Bronchial epithelial cell (primary cell): ENCODE measurements at regions not wholly inside any gene's neighbourhood (a gene's known extent, or its start where the extent isn't known, plus 50 kb on each side); places are given as distances from the start of the nearest gene placed in this dataset.
A peak's percentile ranks its signal among the peaks of the same experiment; 100 is the strongest.

Experiments
- DNase-seq: peaks from one replicate; pipeline ENCODE4 v3.0.0-alpha.2; 2010; ENCODE audit warnings: low read depth
- FAIRE-seq: peaks from 2 replicates; lab custom pipeline; 2011; peaks lifted over from hg19 to GRCh38; lab: Jason Lieb, UNC
- H3K27me3 ChIP-seq: 2 replicates; pipeline ENCODE4 v1.5.1; 2011; ENCODE audit warnings: low read length; ENCODE audit not compliant: control insufficient read depth, insufficient read depth
- H3K36me3 ChIP-seq: 2 replicates; pipeline ENCODE4 v1.5.1; 2011; ENCODE audit warnings: low read length; ENCODE audit not compliant: control insufficient read depth, insufficient read depth
- H3K4me3 ChIP-seq: 2 replicates; pipeline ENCODE4 v1.5.1; 2011; ENCODE audit warnings: mild to moderate bottlenecking, low read depth, low read length, control low read depth
- TF ChIP-seq, protein P1 (sequence below): IDR thresholded peaks from 2 replicates; pipeline ENCODE4 v1.5.1; 2011; ENCODE audit warnings: mild to moderate bottlenecking, moderate library complexity, low read length, control low read depth, inconsistent platforms; ENCODE audit not compliant: insufficient read depth, severe bottlenecking

DNA sequence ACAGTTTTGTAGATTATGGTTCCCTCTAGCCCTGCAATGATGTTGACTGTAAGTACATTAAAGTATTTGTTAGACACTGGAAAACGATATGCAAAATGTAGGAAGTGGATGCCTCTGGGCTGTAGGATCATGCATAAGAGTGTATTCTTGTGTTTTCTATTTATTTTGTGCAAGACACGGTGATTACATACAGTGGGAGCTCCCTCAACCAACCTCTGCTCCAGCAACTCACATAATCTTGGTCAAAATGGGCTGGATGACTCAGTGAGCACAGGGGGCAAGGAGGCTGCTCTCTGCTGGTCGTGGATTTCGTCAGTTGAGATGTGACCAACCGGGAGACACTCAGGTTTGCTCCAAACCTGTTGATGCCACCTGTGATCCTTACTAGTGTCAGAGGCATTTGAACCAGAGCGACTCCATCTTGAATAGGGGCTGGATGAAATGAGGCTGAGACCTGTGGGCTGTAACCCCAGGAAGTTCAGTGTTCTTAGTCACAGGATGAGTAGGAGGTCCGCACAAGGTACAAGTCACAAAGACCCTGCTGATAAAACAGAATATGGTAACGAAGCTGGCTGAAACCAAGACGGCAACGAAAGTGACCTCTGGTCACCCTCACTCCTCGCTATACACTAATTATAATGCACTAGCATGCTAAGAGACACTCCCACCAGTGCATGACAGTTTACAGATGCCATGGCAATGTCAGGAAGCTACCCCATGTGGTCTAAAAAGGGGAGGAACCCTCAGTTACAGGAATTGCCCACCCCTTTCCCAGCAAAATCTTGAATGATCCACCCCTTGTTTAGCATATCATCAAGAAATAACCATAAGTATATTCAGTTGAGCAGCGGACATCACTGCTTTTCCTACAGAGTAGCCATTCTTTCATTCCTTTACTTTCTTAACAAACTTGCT lies 56.4 kb upstream of the FAM20C start:
- DNase-seq (no peak), FAIRE-seq (peak; percentile 76)
- no peaks in the 10 kb centered on the region for H3K36me3 ChIP-seq
- H3K4me3 ChIP-seq: no peak overlapping the region
- H3K27me3 ChIP-seq: peaks cover 2% of the 10 kb centered on the region
- TF ChIP-seq, protein P1, sequence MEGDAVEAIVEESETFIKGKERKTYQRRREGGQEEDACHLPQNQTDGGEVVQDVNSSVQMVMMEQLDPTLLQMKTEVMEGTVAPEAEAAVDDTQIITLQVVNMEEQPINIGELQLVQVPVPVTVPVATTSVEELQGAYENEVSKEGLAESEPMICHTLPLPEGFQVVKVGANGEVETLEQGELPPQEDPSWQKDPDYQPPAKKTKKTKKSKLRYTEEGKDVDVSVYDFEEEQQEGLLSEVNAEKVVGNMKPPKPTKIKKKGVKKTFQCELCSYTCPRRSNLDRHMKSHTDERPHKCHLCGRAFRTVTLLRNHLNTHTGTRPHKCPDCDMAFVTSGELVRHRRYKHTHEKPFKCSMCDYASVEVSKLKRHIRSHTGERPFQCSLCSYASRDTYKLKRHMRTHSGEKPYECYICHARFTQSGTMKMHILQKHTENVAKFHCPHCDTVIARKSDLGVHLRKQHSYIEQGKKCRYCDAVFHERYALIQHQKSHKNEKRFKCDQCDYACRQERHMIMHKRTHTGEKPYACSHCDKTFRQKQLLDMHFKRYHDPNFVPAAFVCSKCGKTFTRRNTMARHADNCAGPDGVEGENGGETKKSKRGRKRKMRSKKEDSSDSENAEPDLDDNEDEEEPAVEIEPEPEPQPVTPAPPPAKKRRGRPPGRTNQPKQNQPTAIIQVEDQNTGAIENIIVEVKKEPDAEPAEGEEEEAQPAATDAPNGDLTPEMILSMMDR: no peak

DNA sequence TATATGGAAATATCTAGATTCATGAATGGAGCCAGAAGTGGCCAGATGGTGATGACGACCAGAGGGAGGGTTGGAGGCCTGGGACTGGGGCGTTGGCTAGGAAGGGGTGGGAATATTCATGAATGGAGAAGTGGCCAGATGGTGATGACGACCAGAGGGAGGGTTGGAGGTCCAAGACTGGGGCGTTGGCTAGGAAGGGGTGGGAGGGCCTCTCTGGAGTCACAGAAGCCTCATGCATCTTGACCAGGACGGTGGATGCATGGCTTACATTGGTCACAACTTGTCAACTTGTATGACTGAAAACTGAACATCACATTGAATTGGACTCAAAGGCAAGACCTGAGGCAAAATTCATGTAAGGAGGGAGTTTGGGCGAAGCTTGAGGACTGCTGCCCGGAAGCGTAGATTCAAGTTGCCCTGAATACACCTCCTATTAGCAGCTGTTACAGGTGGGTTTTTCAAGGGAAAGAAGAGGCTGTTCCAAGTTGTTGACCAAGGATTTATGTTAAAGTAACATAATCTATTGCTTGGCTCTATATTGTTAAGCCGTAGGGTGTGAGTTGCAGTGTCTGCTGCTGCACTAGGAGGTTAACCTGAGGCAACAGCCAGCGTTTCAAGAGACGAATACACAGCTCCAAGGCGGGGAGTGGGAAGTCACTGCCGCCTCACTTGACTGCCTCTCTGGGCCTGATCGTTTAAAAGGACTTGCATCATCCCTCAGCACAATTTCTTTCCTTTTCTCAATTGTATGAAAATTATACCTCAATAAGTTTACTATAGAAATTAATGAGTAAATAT lies 55.1 kb upstream of the FAM20C start:
- DNase-seq: no peak
- Histone ChIP-seq H3K27me3 (no peaks in the 10 kb centered on the region), H3K4me3 (no peak overlapping the region), H3K36me3 (no peaks in the 10 kb centered on the region)
- no peak for FAIRE-seq
- TF ChIP-seq, protein P1: no peak

DNA sequence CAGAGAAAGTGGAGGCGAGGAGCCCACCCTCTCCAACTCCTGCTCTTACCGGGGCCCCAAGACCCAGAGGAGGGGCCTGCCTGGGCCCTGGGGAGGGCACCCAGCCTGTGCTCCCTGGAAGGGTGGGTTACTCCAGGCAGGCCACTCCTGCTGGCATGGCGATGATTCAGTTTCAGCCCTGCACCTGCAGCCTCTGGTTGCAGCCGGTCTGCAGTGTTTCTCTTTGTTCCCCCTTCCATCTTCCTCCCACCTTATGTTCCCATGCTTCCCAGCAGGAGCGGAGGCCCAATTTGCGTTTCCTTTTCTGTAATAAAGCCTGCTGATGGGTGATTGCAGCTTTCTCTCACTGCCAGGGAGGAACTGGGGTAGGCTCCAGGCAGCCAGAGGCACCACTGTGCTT lies 53.2 kb upstream of the FAM20C start:
- no peaks in the 10 kb centered on the region for H3K27me3 ChIP-seq
- DNase-seq (no peak), FAIRE-seq (no peak)
- H3K36me3 ChIP-seq: no peaks in the 10 kb centered on the region
- H3K4me3 ChIP-seq: no peak overlapping the region
- TF ChIP-seq, protein P1: no peak

DNA sequence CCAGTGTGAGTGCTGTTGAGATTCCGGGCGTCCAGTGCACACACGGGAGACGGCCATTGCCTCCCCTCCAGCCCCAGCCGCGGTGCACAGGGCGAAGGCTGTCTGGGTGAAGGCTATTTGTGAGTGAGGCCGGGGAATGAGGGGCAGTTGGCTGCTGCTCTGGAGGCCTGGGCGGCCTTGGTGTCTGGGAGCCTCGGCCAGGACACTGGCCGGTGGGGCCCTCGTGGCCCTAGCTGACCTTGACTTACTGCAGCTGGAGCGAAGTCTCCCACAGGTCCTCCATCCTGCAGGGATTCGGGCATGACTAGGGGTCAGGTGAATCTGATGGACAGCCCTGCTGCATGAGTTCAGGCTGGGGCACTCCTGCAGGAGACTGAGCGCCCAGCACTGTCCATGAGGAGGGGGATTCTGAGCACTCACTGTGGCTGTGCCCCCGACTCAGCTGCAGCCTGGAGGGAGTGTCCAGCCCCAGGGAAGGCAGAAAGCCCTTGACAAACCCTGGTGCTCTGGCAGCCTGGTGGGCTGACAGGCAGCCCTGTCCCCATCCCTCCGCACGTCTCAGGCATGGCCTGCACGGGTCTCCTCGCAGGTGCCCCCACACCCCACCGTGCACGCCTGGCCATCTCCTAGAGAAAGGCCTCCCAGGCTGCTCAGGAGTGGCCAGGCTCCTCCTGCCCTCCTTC lies 52.7 kb upstream of the FAM20C start:
- no peaks in the 10 kb centered on the region for H3K36me3 ChIP-seq
- DNase-seq (no peak), FAIRE-seq (no peak)
- H3K27me3 ChIP-seq: no peaks in the 10 kb centered on the region
- no peak overlapping the region for H3K4me3 ChIP-seq
- TF ChIP-seq, protein P1: no peak

DNA sequence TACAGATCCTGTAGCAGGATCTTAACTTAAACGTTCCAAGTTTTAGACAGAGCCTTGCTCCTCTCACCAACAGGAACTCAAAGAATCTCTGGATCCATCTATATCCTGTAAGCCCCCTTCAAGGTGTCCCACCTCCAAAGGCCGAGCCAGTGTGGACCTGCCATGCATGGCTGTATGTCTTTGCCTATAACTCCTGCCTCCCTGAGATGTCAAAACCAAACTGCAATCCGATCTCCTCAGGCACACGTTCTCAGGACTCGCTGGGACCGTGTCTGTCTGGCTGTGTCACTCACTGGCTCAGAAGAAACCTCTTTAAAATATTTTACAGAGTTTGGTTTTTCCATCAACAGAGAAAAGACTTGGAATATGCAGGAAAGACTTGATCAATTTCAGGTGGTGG lies 51.4 kb upstream of the FAM20C start:
- DNase-seq: no peak
- H3K4me3 ChIP-seq: no peak overlapping the region
- TF ChIP-seq, protein P1: no peak
- FAIRE-seq: no peak
- H3K27me3 ChIP-seq: no peaks in the 10 kb centered on the region
- no peaks in the 10 kb centered on the region for H3K36me3 ChIP-seq
